GM12872 (cell line): ENCODE measurements at regions not wholly inside any gene's neighbourhood (a gene's known extent, or its start where the extent isn't known, plus 50 kb on each side); places are given as distances from the start of the nearest gene placed in this dataset.

Experiments used
- TF ChIP-seq, protein P1 (sequence below): IDR thresholded peaks from 3 replicates; pipeline ENCODE4 v1.5.1; 2011; ENCODE audit warnings: low read depth, mild to moderate bottlenecking, low read length, moderate library complexity; ENCODE audit not compliant: insufficient read depth

DNA sequence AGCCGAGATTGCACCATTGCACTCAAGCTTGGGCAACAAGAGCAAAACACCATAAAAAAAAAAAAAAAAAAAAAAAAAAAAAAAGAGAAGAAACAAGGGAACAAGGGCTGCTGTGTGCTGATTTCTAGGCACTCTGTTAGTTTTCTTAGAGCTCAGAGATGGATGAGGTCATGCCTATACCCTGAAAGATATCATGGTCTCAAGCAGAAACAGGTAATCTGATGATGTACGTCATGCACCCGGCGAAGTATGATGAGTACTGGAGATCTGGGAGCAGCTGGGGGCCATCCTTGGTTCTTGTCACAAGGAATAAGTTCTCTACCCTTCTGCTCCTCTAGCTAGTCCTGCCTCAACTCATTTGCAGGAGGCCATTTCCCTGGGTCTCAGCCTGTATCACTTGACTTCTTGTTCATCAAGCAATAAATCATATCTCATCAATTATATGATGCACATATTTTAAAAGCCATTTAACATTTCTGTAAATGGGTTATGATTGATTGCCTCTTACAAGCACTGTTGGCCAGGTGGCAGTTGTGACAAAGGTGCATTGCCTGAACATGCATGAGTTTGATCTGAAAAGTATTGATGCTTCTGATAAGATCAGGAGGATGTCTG, 517.2 kb downstream of the DHX35 start:
- TF ChIP-seq, protein P1, sequence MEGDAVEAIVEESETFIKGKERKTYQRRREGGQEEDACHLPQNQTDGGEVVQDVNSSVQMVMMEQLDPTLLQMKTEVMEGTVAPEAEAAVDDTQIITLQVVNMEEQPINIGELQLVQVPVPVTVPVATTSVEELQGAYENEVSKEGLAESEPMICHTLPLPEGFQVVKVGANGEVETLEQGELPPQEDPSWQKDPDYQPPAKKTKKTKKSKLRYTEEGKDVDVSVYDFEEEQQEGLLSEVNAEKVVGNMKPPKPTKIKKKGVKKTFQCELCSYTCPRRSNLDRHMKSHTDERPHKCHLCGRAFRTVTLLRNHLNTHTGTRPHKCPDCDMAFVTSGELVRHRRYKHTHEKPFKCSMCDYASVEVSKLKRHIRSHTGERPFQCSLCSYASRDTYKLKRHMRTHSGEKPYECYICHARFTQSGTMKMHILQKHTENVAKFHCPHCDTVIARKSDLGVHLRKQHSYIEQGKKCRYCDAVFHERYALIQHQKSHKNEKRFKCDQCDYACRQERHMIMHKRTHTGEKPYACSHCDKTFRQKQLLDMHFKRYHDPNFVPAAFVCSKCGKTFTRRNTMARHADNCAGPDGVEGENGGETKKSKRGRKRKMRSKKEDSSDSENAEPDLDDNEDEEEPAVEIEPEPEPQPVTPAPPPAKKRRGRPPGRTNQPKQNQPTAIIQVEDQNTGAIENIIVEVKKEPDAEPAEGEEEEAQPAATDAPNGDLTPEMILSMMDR, result no peak

DNA sequence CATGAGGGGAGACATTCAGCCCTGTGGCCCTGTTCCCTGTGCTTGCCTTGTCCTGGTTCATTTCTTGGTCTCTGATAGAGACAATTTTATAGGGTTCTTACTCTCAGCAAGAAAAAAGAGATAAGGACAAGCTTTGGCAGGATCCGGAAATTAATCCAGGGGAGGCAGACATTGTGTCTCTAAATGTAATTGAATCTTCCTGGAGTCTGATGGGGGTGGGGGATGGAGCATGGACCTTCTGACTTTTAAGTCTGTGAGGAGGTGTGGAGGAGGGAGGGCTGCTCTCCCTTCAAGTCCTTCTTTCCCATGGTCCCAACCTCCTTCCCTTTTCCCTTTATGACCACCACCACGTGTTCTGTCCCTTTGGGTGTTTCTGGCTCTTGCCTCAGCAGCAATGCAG, 512.7 kb downstream of the DHX35 start:
- TF ChIP-seq, protein P1, result no peak

DNA sequence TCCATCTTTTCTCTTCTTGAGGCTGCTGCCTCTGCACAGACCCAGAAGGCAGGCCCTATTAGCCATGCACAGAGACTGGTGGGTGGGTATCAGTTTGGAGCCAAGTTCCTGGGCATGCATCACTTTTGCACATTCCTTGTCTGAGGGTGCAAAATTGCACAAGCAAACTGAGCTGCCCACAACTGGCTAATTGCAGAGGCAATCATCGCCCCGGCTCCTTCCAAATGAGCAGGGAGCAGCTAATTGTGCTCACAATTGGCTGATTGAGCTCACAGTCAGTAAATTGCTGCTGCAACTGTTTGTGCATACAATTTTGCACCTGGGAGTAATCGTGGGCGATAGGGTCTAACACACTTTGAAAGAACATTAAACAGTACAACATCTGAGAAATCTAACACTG, 511.4 kb downstream of the DHX35 start:
- TF ChIP-seq, protein P1, result no peak

DNA sequence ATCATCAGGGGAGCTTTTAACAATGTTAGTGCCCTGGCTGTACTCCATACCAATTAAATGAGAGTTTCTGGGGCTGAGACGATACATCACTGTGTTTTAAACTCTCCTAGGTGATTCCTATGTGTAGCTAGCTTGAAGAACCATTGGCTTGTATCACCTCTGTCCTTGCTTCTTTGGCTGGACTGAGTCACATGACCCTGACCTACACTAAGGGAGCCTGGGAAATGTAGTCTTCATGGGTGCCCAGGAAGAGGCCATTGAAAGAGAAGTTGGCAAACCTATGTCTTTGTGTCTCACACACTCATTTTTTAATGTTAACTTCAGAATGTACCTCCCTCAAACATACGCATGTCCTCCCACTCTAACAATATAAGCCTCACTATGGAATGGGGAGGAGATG, 506.6 kb downstream of the DHX35 start:
- TF ChIP-seq, protein P1, result no peak

DNA sequence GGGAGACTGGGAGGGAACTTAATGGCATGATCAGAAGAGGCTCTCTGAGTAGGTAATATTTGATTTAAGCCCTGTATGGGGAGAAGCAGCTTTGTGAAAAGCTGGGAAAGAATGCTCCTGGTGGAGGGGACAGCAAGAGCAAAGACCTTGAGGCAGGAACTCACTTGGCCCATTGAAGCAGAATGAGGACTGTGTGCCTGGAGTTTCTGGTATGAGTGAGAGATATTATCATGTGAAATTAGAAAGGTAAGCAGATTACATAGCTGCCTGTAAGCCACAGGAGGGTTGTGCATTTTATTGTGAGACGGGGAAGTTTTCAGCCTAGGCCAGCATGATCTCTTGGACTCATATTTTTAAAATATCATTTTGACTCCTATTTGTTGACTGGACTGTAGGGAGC, 502.1 kb downstream of the DHX35 start:
- TF ChIP-seq, protein P1, result no peak

DNA sequence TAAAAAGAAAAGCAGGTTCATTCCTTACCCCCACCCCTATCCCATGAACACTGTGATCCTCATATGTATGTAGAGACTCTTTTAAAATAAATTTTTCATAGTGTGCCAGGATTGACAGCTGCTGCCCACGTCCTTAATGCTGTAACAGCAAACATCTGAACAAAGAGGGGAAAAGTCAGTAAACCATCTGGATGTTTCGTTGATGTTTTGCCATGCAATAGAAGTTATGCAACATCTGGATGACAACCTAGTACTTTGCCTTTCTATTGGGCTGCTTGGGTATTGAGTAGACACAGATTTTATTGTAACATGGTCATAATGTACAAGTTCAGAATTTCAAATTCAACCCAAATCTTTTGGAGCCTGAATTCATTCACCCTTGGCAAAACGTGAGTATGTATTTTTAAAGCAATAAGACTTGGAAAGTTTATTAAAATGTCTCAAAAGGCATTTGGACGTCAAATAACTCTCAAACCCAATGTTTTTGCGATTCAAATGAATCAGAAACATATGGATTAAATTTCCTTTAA, 500.3 kb downstream of the DHX35 start:
- TF ChIP-seq, protein P1, result no peak

DNA sequence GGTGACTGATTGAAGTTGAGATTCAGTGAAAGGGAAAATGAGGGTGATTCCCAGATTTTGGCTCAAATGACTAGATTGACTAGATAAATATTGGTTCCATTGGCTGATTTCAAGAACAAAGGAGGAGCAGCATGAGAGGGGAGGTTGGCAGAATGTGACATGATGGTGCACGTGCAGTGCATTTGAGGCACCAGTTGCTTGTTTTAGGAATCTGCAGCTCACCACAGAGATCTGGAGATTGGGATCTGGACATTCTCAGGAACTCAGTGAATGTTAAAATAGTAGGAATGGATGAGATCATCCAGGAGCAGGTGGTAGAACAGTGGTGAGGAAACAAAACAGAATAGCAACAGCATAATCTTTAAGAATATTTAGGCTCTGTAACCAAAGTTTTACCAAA, 496.3 kb downstream of the DHX35 start:
- TF ChIP-seq, protein P1, result no peak
